ENCODE measurements at regions not wholly inside any gene's neighbourhood (a gene's known extent, or its start where the extent isn't known, plus 50 kb on each side); places are given as distances from the start of the nearest gene placed in this dataset.
A peak's percentile ranks its signal among the peaks of the same experiment; 100 is the strongest.

GRCh38 chr1:209412566-209412965, 170.9 kb upstream of the CAMK1G start:
- no peak for DNase-seq

- DNase-seq = no peak
Measured at GRCh38 chr1:209413062-209413461, 170.5 kb upstream of the CAMK1G start.

GRCh38 chr1:209414803-209415329, 168.6 kb upstream of the CAMK1G start:
- DNase-seq = no peak

GRCh38 chr1:209416039-209416438, 167.5 kb upstream of the CAMK1G start:
- no peak for DNase-seq

- DNase-seq = no peak
Measured at GRCh38 chr1:209416716-209417115, 166.8 kb upstream of the CAMK1G start.

- DNase-seq = no peak
Measured at GRCh38 chr1:209417761-209418160, 165.8 kb upstream of the CAMK1G start.

- no peak for DNase-seq
Measured at GRCh38 chr1:209420276-209420675, 163.2 kb upstream of the CAMK1G start.

- DNase-seq = no peak
Measured at GRCh38 chr1:209421186-209421585, 162.3 kb upstream of the CAMK1G start.

GRCh38 chr1:209421978-209422680, 161.4 kb upstream of the CAMK1G start:
- no peak for DNase-seq

- DNase-seq = no peak
Measured at GRCh38 chr1:209425959-209426358, 157.6 kb upstream of the CAMK1G start.

GRCh38 chr1:209427277-209427676, 156.2 kb upstream of the CAMK1G start:
- no peak for DNase-seq

- no peak for DNase-seq
Measured at GRCh38 chr1:209427811-209428210, 155.7 kb upstream of the CAMK1G start.

GRCh38 chr1:209428241-209428921, 155.1 kb upstream of the CAMK1G start:
- no peak for DNase-seq

- no peak for DNase-seq
Measured at GRCh38 chr1:209429611-209430010, 153.9 kb upstream of the CAMK1G start.

GRCh38 chr1:209430107-209430506, 153.4 kb upstream of the CAMK1G start:
- DNase-seq = no peak

- DNase-seq = no peak
Measured at GRCh38 chr1:209430821-209431259, 152.7 kb upstream of the CAMK1G start.

- DNase-seq = no peak
Measured at GRCh38 chr1:209431402-209431801, 152.1 kb upstream of the CAMK1G start.

GRCh38 chr1:209431813-209432442, 151.6 kb upstream of the CAMK1G start:
- DNase-seq = no peak

- DNase-seq = no peak
Measured at GRCh38 chr1:209432443-209432825, 151.1 kb upstream of the CAMK1G start.

- no peak for DNase-seq
Measured at GRCh38 chr1:209433649-209434031, 149.9 kb upstream of the CAMK1G start.

GRCh38 chr1:209434066-209434465, 149.4 kb upstream of the CAMK1G start:
- peak in 9 of 56 donors; percentile 3 to 16 (median 8) for DNase-seq

- DNase-seq = no peak
Measured at GRCh38 chr1:209434631-209435217, 148.8 kb upstream of the CAMK1G start.

Data from amygdala (tissue), 56 donors.